SU-DHL-6 (cell line): ENCODE measurements at regions not wholly inside any gene's neighbourhood (a gene's known extent, or its start where the extent isn't known, plus 50 kb on each side); places are given as distances from the start of the nearest gene placed in this dataset.

ENCODE experiments used
- EZH2phosphoT487 ChIP-seq: fragments of 200-600 bp; sonication (generic), shearing (Covaris generic); conservative IDR thresholded peaks from 2 replicates; pipeline ENCODE4 v1.6.1; 2018; ENCODE audit warnings: mild to moderate bottlenecking, antibody characterized with exemption, low read length, moderate library complexity, mixed read lengths
- TF ChIP-seq, protein P1 (sequence below): fragments of 200-600 bp; sonication (generic); IDR thresholded peaks from one replicate; pipeline ENCODE4 v1.5.1; 2017; ENCODE audit warnings: antibody characterized with exemption, mild to moderate bottlenecking, low read length, moderate library complexity; ENCODE audit not compliant: insufficient read depth, poor library complexity, severe bottlenecking

DNA sequence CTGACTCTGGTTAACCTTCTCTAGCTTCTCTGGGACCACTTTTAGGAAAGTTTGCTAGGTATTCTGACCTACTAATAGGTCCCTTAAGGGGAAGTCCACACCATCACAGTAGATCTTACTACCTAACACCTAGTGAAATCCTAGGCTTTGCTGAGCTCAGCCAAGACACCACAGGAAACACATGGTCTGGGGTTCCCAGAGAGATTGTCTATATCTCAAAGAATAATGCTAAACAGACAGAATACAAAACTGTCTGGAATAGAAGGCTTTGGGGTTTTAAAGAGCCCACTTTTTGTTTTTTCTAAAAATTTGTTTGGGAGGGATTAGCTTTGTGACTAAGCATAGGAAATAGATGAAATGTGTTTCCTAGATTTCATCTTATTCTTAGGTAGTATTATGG lies 395.1 kb downstream of the ARHGEF28 start:
- TF ChIP-seq, protein P1, sequence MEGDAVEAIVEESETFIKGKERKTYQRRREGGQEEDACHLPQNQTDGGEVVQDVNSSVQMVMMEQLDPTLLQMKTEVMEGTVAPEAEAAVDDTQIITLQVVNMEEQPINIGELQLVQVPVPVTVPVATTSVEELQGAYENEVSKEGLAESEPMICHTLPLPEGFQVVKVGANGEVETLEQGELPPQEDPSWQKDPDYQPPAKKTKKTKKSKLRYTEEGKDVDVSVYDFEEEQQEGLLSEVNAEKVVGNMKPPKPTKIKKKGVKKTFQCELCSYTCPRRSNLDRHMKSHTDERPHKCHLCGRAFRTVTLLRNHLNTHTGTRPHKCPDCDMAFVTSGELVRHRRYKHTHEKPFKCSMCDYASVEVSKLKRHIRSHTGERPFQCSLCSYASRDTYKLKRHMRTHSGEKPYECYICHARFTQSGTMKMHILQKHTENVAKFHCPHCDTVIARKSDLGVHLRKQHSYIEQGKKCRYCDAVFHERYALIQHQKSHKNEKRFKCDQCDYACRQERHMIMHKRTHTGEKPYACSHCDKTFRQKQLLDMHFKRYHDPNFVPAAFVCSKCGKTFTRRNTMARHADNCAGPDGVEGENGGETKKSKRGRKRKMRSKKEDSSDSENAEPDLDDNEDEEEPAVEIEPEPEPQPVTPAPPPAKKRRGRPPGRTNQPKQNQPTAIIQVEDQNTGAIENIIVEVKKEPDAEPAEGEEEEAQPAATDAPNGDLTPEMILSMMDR, result no peak
- no peak for TF ChIP-seq EZH2phosphoT487
